Fibroblast of the aortic adventitia (primary cell): ENCODE measurements at regions not wholly inside any gene's neighbourhood (a gene's known extent, or its start where the extent isn't known, plus 50 kb on each side); places are given as distances from the start of the nearest gene placed in this dataset.
"Not testable (repeated sequence)": the region's sequence is repeated elsewhere in the genome, so short reads cannot be mapped to it uniquely, and the experiment has no call there.

Experiments used
- DNase-seq: peaks from one replicate; pipeline ENCODE4 v3.0.0-alpha.2; 2010; ENCODE audit warnings: low read depth
- H3K4me3 ChIP-seq: 2 replicates; pipeline ENCODE4 v1.5.1; 2011; ENCODE audit warnings: low read depth, mild to moderate bottlenecking, control low read depth, low read length, moderate library complexity
- TF ChIP-seq, protein P1 (sequence below): IDR thresholded peaks from 2 replicates; pipeline ENCODE4 v1.5.1; 2011; ENCODE audit warnings: mild to moderate bottlenecking, low read length, control low read depth, inconsistent platforms; ENCODE audit not compliant: insufficient read depth

DNA sequence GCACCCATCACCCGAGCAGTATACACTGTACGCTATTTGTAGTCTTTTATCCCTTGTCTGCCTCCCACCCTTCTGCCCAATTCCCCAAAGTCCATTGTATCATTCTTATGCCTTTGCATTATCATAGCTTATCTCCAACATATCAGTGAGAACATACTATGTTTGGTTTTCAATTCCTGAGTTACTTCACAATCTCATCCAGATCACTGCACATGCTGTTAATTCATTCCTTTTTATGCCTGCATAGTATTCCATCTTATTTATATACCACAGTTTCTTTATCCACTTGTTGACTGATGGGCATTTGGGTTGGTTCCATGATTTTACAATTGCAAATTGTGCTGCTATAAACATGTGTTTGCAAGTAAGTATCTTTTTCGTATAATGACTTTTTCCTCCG is 564.7 kb upstream of the NECTIN3 start:
- no peak overlapping the region for H3K4me3 ChIP-seq
- DNase-seq: no peak
- TF ChIP-seq, protein P1, sequence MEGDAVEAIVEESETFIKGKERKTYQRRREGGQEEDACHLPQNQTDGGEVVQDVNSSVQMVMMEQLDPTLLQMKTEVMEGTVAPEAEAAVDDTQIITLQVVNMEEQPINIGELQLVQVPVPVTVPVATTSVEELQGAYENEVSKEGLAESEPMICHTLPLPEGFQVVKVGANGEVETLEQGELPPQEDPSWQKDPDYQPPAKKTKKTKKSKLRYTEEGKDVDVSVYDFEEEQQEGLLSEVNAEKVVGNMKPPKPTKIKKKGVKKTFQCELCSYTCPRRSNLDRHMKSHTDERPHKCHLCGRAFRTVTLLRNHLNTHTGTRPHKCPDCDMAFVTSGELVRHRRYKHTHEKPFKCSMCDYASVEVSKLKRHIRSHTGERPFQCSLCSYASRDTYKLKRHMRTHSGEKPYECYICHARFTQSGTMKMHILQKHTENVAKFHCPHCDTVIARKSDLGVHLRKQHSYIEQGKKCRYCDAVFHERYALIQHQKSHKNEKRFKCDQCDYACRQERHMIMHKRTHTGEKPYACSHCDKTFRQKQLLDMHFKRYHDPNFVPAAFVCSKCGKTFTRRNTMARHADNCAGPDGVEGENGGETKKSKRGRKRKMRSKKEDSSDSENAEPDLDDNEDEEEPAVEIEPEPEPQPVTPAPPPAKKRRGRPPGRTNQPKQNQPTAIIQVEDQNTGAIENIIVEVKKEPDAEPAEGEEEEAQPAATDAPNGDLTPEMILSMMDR: no peak

DNA sequence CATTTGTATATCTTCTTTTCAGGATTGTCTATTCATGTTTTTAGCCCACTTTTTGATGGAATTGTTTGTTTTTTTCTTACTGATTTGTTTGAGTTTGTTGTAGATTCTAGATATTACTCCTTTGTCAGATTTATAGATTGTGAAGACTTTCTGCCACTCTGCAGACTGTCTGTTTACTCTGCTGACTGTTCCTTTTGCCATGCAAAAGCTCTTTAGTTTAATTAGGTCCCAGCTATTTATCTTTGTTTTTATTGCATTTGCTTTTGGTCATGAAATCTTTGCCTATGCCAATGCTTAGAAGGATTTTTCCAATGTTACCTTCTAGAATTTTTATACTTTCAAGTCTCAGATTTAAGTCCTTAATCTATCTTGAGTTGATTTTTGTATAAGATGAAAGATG is 564.0 kb upstream of the NECTIN3 start:
- not testable (repeated sequence) for H3K4me3 ChIP-seq, DNase-seq

DNA sequence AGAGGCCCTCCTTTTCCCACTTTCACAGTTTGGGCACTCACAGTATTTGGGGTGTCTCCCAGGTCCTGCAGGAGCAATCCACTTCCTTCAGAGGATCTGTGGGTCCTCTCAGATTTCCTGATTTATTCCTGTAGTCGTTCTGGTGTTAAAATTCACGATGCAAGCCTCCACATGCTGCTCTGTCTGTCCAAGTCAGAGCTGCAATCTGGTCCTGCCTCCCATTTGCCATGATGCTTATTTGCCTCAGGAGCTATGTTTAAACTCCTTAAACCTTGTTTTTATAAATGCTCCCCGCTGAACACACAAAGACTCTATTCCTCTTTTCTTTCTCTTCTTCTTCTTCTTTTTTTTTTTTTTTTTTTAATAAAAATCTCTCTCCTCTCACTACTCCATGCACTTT is 558.7 kb upstream of the NECTIN3 start:
- TF ChIP-seq, protein P1: no peak
- H3K4me3 ChIP-seq: no peak overlapping the region
- no peak for DNase-seq

DNA sequence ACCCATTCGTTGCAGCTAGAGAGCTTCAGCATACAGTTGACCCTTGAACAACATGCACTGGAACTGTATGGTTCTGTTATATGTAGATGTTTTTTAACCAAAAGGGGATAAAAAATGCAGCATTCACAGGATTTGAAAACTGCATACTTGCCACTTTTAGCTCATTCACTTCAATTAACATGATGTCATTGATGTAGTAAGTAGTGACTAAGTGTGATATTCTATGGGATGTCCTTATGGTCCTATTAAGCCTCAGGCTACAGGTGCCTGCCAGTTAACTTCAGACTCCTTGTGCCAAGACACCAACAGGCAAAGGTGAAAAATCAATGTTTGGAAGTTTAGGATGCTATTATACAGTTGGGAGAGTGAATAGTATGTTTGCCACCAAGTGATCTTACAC is 553.6 kb upstream of the NECTIN3 start:
- TF ChIP-seq, protein P1: no peak
- DNase-seq: no peak
- H3K4me3 ChIP-seq: no peak overlapping the region

DNA sequence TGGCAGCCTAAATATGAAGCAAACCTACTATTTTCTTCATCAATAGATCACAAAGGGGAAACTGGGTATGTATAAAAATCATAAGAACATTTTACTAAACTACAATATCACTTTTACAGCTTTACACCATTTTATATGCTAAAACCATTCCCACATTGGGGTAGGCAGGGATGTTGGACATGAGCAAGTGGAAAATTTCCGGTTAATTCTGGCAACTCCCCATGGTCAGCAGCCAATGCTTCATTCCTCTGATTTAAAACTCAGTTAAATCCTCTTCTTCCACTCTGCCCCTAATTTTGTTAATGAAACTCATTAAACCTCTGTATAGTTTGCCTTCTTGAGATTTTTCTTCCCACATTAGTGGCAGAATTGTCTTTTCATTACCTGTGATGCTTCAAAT is 552.5 kb upstream of the NECTIN3 start:
- TF ChIP-seq, protein P1: no peak
- H3K4me3 ChIP-seq: no peak overlapping the region
- DNase-seq: peak; percentile 60

DNA sequence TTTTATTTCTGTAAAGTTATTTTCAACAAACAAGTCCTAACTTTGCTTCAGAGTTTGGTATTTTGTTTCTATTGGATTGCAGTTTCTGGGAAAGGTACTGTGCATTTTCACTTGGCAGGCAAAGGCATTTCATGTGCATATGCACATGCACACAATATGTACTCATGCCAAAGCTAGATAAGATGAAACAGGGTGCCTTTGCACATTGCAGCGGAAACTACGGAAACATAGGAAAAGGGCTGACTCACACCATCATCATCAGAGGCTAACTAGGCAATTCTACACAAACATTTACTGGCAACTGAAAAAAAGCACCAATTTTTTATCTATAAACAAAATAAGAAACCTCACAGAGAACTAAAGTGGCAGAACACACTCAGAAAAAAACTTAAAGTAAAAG is 550.6 kb upstream of the NECTIN3 start:
- TF ChIP-seq, protein P1: no peak
- peak; percentile 98 for DNase-seq

DNA sequence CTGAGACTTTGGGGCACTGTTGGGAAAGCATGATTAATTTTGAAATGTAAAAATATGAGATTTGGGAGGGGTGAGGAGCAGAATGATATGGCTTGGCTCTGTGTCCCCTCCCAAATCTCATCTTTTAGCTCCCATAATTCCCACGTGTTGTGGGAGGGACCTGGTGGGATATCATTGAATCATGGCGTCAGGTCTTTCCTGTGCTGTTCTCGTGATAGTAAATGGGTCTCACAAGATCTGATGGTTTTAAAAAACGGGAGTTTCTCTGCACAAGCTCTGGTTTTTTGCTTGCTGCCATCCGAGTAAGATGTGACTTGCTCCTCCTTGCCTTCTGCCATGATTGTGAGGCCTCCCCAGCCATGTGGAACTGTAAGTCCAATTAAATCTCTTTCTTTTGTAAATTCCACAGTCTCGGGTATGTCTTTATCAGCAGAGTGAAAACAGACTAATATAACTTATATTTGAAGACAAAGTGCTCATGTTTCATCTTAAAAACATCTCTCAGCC is 546.0 kb upstream of the NECTIN3 start:
- DNase-seq, H3K4me3 ChIP-seq: not testable (repeated sequence)

More for the DNA sequence above, 550.6 kb upstream of the NECTIN3 start:
- no peak overlapping the region for H3K4me3 ChIP-seq
